Panc1 (cell line): ENCODE measurements at regions not wholly inside any gene's neighbourhood (a gene's known extent, or its start where the extent isn't known, plus 50 kb on each side); places are given as distances from the start of the nearest gene placed in this dataset.
A peak's percentile ranks its signal among the peaks of the same experiment; 100 is the strongest.
"Not testable (repeated sequence)": the region's sequence is repeated elsewhere in the genome, so short reads cannot be mapped to it uniquely, and the experiment has no call there.

Experiments used
- ATAC-seq: fragments of 200-7000 bp; cut with Tn5 transposase; 2 replicates; pipeline ENCODE4 v1.9.1; 2020; ENCODE audit warnings: mild to moderate bottlenecking, moderate library complexity
- BruUV-seq: library from RNA; stranded (reverse); fragments of 400-500 nt; replicated peaks from 2 replicates; lab custom pipeline; 2021; lab: Mats Ljungman, UMichigan
- CTCF ChIA-PET: fragments of 300-600 bp; sonication (Branson Sonifier 250); formaldehyde crosslinking; loops from one replicate; lab custom pipeline; 2022; ENCODE audit warnings: antibody characterized with exemption; lab: Charles Lee
- POLR2A ChIA-PET: fragments of 300-600 bp; sonication (Branson Sonifier 250); formaldehyde crosslinking; loops from one replicate; lab custom pipeline; 2022; ENCODE audit warnings: antibody characterized with exemption; lab: Charles Lee
- DNase-seq: peaks from one replicate; pipeline ENCODE4 v3.0.0-alpha.2; 2010; ENCODE audit warnings: low read depth, low spot score
- H3K27ac ChIP-seq: 2 replicates; pipeline ENCODE4 v1.5.1; 2011; ENCODE audit warnings: mild to moderate bottlenecking, low read length, inconsistent platforms
- H3K27me3 ChIP-seq: fragments of 200-500 bp; sonication (Bioruptor generic); 2 replicates; pipeline ENCODE4 v1.6.0; 2014; ENCODE audit warnings: low read length, inconsistent platforms; ENCODE audit not compliant: control insufficient read depth, insufficient read depth
- H3K36me3 ChIP-seq: fragments of 200-500 bp; sonication (Bioruptor generic); 2 replicates; pipeline ENCODE4 v1.5.1; 2014; ENCODE audit warnings: inconsistent platforms, mild to moderate bottlenecking, low read length, moderate library complexity; ENCODE audit not compliant: control insufficient read depth, insufficient read depth
- H3K4me1 ChIP-seq: 2 replicates; pipeline ENCODE4 v1.5.1; 2011; ENCODE audit warnings: inconsistent platforms, mild to moderate bottlenecking, low read length, moderate library complexity; ENCODE audit not compliant: control insufficient read depth, insufficient read depth
- H3K4me3 ChIP-seq, 2 experiments: 2 replicates each; pipeline ENCODE4 v1.5.1; 2011 to 2012; ENCODE audit warnings: low read depth in 2 of 2, low read length in 2 of 2, mild to moderate bottlenecking in 2 of 2, inconsistent platforms in 1 of 2, moderate library complexity in 1 of 2
- H3K9me3 ChIP-seq: fragments of 200-500 bp; sonication (Bioruptor generic); 2 replicates; pipeline ENCODE4 v1.5.1; 2014; ENCODE audit warnings: low read depth, mild to moderate bottlenecking, inconsistent platforms, low read length, moderate library complexity; ENCODE audit not compliant: control insufficient read depth, insufficient read depth
- in situ Hi-C: cut with HindIII; loops from 2 replicates; pipeline ENCODE4 v1.10.0; 2016; ENCODE audit warnings: low sequenced_read_pairs, low pct_unique_long_range_greater_than_20kb
- intact Hi-C: fragments of 100-400 bp; cut with micrococcal nuclease; formaldehyde crosslinking; loops from one replicate; pipeline ENCODE4 v1.10.0; 2022; ENCODE audit not compliant: unreplicated experiment

DNA sequence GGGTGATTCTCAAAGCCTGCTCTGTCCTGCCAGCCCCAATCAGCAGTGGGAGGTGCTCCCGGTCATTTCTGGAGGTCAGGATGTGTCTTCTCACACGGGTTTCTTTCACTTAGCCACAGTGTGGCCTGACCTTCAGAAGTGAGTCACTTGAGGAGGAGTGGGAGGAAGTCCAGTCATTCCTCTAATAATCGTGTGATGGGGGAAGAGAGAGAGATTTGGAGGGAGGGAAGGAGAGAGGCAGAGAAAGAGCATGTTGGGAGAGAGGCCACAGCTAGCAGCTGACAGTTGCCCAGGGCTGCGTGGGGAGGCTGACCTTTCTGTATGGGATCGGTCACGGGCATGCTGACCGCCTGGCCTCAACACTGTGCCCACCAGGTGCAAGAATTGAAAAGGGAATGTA, 139.9 kb downstream of the NPIPB11 start:
- CTCF ChIA-PET, intact Hi-C loops, H3K9me3 ChIP-seq, H3K4me3 ChIP-seq, BruUV-seq, DNase-seq, H3K36me3 ChIP-seq, POLR2A ChIA-PET, H3K27me3 ChIP-seq, in situ Hi-C loops: not testable (repeated sequence)
- peak; percentile 17 for ATAC-seq
- Histone ChIP-seq H3K4me1 (peaks cover 22% of the 10 kb centered on the region), H3K27ac (peak overlapping the region; percentile 73)

GRCh38 chr16:29265255-29265853, 141.2 kb downstream of the NPIPB11 start:
- H3K9me3 ChIP-seq, intact Hi-C loops, CTCF ChIA-PET, H3K36me3 ChIP-seq, H3K27me3 ChIP-seq, H3K4me3 ChIP-seq, BruUV-seq, POLR2A ChIA-PET, in situ Hi-C loops: not testable (repeated sequence)
- peak; percentile 68 for DNase-seq
- ATAC-seq, result peak; percentile 79
- H3K4me1 ChIP-seq, result peaks cover 28% of the 10 kb centered on the region
- H3K27ac ChIP-seq, result peak overlapping the region; percentile 95

GRCh38 chr16:29264080-29264837, 142.3 kb downstream of the NPIPB11 start:
- ATAC-seq, H3K36me3 ChIP-seq, BruUV-seq, POLR2A ChIA-PET, in situ Hi-C loops, H3K27me3 ChIP-seq, DNase-seq, intact Hi-C loops, H3K9me3 ChIP-seq, CTCF ChIA-PET: not testable (repeated sequence)
- H3K4me3 ChIP-seq, result peak overlapping the region; percentile 7 to 11; a peak in 2 of 4 replicates
- peaks cover 28% of the 10 kb centered on the region for H3K4me1 ChIP-seq
- H3K27ac ChIP-seq, result peak overlapping the region; percentile 95

- not testable (repeated sequence) for DNase-seq
Observed at GRCh38 chr16:29262725-29263124, 143.8 kb downstream of the NPIPB11 start.

DNA sequence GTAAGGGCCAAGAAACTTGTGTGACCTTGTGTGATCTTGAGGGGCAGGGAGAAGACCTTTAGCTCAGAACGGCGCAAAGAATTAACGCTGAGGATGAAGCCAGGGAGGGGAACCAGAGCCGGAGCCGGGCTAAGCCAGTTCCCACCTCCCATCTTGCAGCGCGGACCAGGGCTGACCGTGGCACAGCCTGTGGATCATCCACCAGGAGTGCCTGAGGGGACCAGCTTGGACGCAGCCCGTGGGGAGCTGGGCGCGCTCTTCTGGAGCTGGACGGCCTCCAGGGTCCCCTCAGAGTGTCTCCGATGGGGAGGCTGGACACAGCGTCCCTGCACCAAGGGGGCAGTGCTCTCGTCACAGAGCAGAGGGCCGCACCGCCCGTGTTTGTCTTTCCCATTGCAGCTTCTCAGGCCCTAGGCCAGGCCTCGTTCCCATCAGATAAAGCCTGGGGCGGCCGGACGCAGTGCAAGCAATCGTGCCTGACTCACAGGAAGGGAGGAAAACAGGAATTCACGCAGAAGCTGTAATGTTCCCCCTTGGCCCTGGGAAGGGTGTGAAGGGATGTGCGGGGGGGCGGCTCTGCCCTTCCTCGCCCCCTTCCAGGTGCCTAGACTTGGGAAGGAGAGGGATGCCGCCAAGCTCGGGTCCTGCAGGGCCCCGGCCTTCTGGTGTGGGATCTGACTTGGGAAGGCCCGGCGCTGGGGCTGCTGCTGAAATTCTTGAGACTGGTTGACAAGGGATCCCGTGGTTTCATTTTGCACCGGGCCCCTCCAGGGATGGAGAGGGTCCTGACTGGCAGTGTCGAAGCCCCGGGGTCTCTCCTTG, 144.9 kb downstream of the NPIPB11 start:
- Histone ChIP-seq H3K4me1 (peaks cover 25% of the 10 kb centered on the region), H3K27ac (peak overlapping the region; percentile 95)
- H3K36me3 ChIP-seq, DNase-seq, POLR2A ChIA-PET, in situ Hi-C loops, CTCF ChIA-PET, intact Hi-C loops, H3K4me3 ChIP-seq, H3K27me3 ChIP-seq, H3K9me3 ChIP-seq, BruUV-seq: not testable (repeated sequence)
- ATAC-seq, result peak; percentile 82

More at GRCh38 chr16:29262725-29263124, 143.8 kb downstream of the NPIPB11 start:
- ATAC-seq, CTCF ChIA-PET, H3K9me3 ChIP-seq, intact Hi-C loops, in situ Hi-C loops, H3K4me3 ChIP-seq, H3K36me3 ChIP-seq, POLR2A ChIA-PET, H3K27me3 ChIP-seq, BruUV-seq: not testable (repeated sequence)
- Histone ChIP-seq H3K4me1 (peaks cover 31% of the 10 kb centered on the region), H3K27ac (peak overlapping the region; percentile 95)

DNA sequence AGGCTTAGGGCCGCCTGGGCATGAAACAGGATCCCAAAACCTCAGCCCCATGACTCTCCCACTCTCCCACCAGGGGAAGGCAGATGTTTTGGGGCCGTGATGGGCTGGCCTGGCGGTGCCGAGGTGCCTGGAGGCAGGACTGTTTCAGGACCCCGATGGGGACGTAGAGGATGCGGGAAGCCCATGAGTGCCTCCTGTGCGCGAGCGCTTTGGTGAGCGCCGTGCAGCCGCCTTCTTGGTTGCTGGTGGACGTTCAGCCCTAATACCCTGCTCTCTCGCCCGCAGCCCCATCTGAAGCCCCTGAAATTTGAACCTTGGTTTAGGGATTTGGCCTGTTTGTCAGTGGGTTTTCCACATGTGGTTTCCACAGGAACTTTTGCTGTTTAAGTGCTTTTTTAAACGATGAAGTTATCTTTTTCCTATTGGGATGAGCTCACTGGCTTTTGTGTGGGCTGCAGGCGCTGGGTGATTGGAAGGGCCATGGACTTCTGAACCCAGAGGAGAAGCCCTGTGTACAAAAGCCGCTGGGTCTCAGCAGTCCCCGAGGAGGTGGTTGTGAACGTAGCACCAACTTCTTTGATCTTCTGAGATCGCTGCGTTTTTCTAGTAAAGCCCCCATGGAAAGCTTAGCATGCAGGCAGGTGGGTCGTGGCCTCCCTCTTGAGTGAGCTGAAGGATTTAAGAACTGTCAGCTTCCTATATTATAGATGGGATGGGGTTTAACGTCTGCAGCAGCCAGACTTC, 145.7 kb downstream of the NPIPB11 start:
- H3K4me3 ChIP-seq, H3K27me3 ChIP-seq, H3K36me3 ChIP-seq, POLR2A ChIA-PET, intact Hi-C loops, CTCF ChIA-PET, H3K9me3 ChIP-seq, BruUV-seq, ATAC-seq, in situ Hi-C loops, DNase-seq: not testable (repeated sequence)
- peaks cover 25% of the 10 kb centered on the region for H3K4me1 ChIP-seq
- peak overlapping the region; percentile 66 for H3K27ac ChIP-seq
